ENCODE measurements at regions not wholly inside any gene's neighbourhood (a gene's known extent, or its start where the extent isn't known, plus 50 kb on each side); places are given as distances from the start of the nearest gene placed in this dataset.
A peak's percentile ranks its signal among the peaks of the same experiment; 100 is the strongest.

DNA sequence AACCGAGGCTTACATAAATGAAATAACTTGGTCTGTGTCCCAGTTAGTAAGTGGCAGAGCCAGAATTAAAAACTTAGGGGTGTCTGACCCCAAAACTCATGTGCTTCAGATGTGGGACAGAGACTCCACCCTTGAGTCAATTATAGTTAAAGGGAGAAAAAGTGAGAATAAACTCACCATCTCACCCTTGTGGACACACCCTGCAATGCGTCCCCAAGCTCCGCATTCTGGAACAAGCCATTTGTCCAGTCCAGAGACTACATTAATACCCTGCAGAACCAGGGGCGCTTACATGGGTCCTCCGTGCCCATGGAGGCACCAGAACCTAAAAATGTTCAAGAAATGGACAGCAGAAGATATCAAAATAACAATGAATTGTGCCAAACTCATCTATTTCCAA is 207.0 kb upstream of the ZNF507 start:
- no peaks in the 10 kb centered on the region for H3K9me3 ChIP-seq
- no peaks in the 10 kb centered on the region for H3K36me3 ChIP-seq (replicated peaks in 1 of 2; ENCODE audit: control insufficient read depth in 1 of 2, insufficient read depth in 2 of 2, low read length in 1 of 2)
- H3K9me2 ChIP-seq = no peaks in the 10 kb centered on the region
- peaks cover 0 to 3% of the 10 kb centered on the region in 2 experiments; a peak in 1 of 4 replicates for H3K4me1 ChIP-seq (ENCODE audit: control insufficient read depth in 1 of 2, insufficient read depth in 2 of 2, low read depth in 1 of 2, low read length in 1 of 2)
- ChIA-PET POLR2A (no interaction called here), CTCF (interaction anchor here (0.6 to 1.0 kb wide), 2 partner anchors 16 to 86 kb away, joined by 3 to 4 read pairs; no protein-coding TSS in a partner anchor)
- no peaks in the 10 kb centered on the region for H3K79me2 ChIP-seq (ENCODE audit: insufficient read depth)
- no peaks in the 10 kb centered on the region for H4K20me1 ChIP-seq (ENCODE audit: insufficient read depth)
- H3K9ac ChIP-seq = no peak overlapping the region
- no peak overlapping the region for H3K27ac ChIP-seq (ENCODE audit: low read depth in 2 of 2, low read length in 1 of 2)
- H3F3A ChIP-seq (replicated peaks; ENCODE audit: insufficient read depth) = no peaks in the 10 kb centered on the region
- H2AFZ ChIP-seq (ENCODE audit: low read depth) = no peak overlapping the region
- no peak for DNase-seq
- no peak overlapping the region for H3K4me2 ChIP-seq
- no peak overlapping the region for H3K4me3 ChIP-seq (ENCODE audit: low read depth in 2 of 2, low read length in 1 of 2)
- WGBS (ENCODE audit: low lambda C conversion rate) = 35% methylated on average over 5 of the region's 5 CpGs
- H3K27me3 ChIP-seq (ENCODE audit: insufficient read depth) = no peaks in the 10 kb centered on the region
- TF ChIP-seq FOXJ3 (CRISPR knock-in tag; IDR thresholded peaks at IDR 0.05) (no peak), RAD21 (IDR thresholded peaks at IDR 0.05; ENCODE audit: low read length) (peak; percentile 9; the same call in 1 of the 2 replicates)
- TF ChIP-seq, protein P1, sequence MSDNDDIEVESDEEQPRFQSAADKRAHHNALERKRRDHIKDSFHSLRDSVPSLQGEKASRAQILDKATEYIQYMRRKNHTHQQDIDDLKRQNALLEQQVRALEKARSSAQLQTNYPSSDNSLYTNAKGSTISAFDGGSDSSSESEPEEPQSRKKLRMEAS (IDR thresholded peaks at IDR 0.05; ENCODE audit: low read depth) = no peak

DNA sequence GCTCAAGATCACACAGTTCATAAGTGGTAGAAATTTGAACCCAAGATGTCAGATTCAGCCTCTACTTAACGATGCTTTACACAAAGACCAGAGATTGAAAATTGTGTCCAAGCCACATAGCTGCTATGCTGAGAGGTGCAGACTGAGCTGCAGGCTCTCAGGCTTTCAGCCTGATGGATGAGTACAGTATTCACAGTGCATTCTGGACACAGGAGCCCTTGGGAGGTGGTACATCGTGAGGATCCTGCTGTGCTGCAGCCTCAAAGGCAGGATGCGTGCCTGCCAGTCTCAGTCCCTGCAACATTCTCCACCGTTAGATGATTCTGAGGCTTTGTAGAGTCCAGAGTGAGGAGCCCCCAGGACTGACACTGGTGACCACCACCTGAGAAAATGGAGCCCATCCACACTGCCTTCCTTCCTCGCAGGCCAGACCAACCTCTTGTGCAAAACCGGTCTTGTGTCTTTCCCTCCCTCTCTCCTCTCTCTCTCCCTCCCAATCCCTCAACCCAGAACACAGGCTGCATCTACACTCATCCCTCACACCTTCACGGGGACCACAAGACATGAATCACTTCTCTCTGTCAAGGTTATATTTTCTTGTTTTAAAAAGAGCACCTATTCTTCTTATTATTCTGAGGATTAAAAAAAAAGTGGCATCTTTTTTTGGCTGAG is 203.4 kb upstream of the ZNF507 start:
- Histone ChIP-seq H3K4me2 (no peak overlapping the region), H3K27ac (ENCODE audit: low read depth in 2 of 2, low read length in 1 of 2) (no peak overlapping the region), H3K9me3 (0 out of 2 replicates have a peak, but pooled peaks cover 7% of the 10 kb centered on the region), H3K79me2 (ENCODE audit: insufficient read depth) (no peaks in the 10 kb centered on the region), H3K27me3 (ENCODE audit: insufficient read depth) (no peaks in the 10 kb centered on the region), H3K4me1 (ENCODE audit: control insufficient read depth in 1 of 2, insufficient read depth in 2 of 2, low read depth in 1 of 2, low read length in 1 of 2) (no peaks in the 10 kb centered on the region), H3F3A (replicated peaks; ENCODE audit: insufficient read depth) (no peaks in the 10 kb centered on the region), H2AFZ (ENCODE audit: low read depth) (no peak overlapping the region), H3K9me2 (no peaks in the 10 kb centered on the region), H3K9ac (no peak overlapping the region), H4K20me1 (ENCODE audit: insufficient read depth) (no peaks in the 10 kb centered on the region), H3K36me3 (replicated peaks in 1 of 2; ENCODE audit: control insufficient read depth in 1 of 2, insufficient read depth in 2 of 2, low read length in 1 of 2) (no peaks in the 10 kb centered on the region), H3K4me3 (ENCODE audit: low read depth in 2 of 2, low read length in 1 of 2) (no peak overlapping the region)
- DNase-seq = no peak
- POLR2A ChIA-PET = no interaction called here
- 15% methylated on average over 7 of the region's 7 CpGs for WGBS (ENCODE audit: low lambda C conversion rate)
- CTCF ChIA-PET = no interaction called here
- TF ChIP-seq TAF1 (IDR thresholded peaks at IDR 0.05; ENCODE audit: borderline replicate concordance, low read depth, low read length) (no peak), FOSL2 (IDR thresholded peaks at IDR 0.05; ENCODE audit: borderline replicate concordance, low read depth) (no peak), GABPA (IDR thresholded peaks at IDR 0.05; ENCODE audit: low read depth) (no peak), ELF1 (IDR thresholded peaks at IDR 0.05) (no peak), SIN3A (IDR thresholded peaks at IDR 0.05; ENCODE audit: borderline replicate concordance, low read depth, low read length) (no peak), SMC3 (IDR thresholded peaks at IDR 0.05; ENCODE audit: low read depth, low read length) (no peak), YY1 (IDR thresholded peaks at IDR 0.05; ENCODE audit: low read depth) (no peak), FOXJ3 (CRISPR knock-in tag; IDR thresholded peaks at IDR 0.05) (no peak)
- TF ChIP-seq, protein P2, sequence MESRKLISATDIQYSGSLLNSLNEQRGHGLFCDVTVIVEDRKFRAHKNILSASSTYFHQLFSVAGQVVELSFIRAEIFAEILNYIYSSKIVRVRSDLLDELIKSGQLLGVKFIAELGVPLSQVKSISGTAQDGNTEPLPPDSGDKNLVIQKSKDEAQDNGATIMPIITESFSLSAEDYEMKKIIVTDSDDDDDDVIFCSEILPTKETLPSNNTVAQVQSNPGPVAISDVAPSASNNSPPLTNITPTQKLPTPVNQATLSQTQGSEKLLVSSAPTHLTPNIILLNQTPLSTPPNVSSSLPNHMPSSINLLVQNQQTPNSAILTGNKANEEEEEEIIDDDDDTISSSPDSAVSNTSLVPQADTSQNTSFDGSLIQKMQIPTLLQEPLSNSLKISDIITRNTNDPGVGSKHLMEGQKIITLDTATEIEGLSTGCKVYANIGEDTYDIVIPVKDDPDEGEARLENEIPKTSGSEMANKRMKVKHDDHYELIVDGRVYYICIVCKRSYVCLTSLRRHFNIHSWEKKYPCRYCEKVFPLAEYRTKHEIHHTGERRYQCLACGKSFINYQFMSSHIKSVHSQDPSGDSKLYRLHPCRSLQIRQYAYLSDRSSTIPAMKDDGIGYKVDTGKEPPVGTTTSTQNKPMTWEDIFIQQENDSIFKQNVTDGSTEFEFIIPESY (IDR thresholded peaks at IDR 0.05; ENCODE audit: borderline replicate concordance, low read depth) = no peak
- TF ChIP-seq, protein P3, sequence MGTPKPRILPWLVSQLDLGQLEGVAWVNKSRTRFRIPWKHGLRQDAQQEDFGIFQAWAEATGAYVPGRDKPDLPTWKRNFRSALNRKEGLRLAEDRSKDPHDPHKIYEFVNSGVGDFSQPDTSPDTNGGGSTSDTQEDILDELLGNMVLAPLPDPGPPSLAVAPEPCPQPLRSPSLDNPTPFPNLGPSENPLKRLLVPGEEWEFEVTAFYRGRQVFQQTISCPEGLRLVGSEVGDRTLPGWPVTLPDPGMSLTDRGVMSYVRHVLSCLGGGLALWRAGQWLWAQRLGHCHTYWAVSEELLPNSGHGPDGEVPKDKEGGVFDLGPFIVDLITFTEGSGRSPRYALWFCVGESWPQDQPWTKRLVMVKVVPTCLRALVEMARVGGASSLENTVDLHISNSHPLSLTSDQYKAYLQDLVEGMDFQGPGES (IDR thresholded peaks at IDR 0.05; ENCODE audit: low read depth, low read length) = no peak

Data from SK-N-SH (cell line).